ENCODE measurements at regions not wholly inside any gene's neighbourhood (a gene's known extent, or its start where the extent isn't known, plus 50 kb on each side); places are given as distances from the start of the nearest gene placed in this dataset.

DNA sequence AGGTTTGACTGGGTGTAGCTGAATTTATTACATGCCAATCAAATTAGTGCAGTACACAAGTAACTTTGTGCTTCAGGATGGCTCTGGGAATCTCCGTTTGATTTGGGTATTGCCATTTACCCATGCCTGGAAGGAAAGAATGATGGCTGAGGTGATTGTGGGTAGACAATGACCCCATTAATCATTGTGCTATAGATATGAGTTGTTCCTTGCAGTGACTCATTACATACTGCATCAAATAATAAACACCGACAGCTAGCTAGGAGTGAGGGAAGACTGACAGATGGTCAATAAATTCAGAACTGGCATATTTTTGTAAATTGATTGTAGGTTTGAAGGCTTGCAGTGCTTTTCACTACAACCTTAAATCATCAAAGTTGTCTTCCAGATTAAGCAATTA is 1069.5 kb downstream of the DIAPH3 start:
- TF ChIP-seq RARB (CRISPR knock-in tag; IDR thresholded peaks at IDR 0.05) (no peak), TOX (CRISPR knock-in tag; IDR thresholded peaks at IDR 0.05; ENCODE audit: borderline replicate concordance) (no peak), ZFP3 (CRISPR knock-in tag; IDR thresholded peaks at IDR 0.05) (no peak), ARNTL (CRISPR knock-in tag; IDR thresholded peaks at IDR 0.05; ENCODE audit: borderline replicate concordance, low read depth) (no peak), ZFP30 (CRISPR knock-in tag; IDR thresholded peaks at IDR 0.05) (no peak), ESRRG (CRISPR knock-in tag; IDR thresholded peaks at IDR 0.05) (no peak), PPARA (CRISPR knock-in tag; IDR thresholded peaks at IDR 0.05; ENCODE audit: borderline replicate concordance) (no peak), GLIS3 (CRISPR knock-in tag; IDR thresholded peaks at IDR 0.05) (no peak), ISL1 (CRISPR knock-in tag; IDR thresholded peaks at IDR 0.05) (no peak)
- TF ChIP-seq, protein P1, sequence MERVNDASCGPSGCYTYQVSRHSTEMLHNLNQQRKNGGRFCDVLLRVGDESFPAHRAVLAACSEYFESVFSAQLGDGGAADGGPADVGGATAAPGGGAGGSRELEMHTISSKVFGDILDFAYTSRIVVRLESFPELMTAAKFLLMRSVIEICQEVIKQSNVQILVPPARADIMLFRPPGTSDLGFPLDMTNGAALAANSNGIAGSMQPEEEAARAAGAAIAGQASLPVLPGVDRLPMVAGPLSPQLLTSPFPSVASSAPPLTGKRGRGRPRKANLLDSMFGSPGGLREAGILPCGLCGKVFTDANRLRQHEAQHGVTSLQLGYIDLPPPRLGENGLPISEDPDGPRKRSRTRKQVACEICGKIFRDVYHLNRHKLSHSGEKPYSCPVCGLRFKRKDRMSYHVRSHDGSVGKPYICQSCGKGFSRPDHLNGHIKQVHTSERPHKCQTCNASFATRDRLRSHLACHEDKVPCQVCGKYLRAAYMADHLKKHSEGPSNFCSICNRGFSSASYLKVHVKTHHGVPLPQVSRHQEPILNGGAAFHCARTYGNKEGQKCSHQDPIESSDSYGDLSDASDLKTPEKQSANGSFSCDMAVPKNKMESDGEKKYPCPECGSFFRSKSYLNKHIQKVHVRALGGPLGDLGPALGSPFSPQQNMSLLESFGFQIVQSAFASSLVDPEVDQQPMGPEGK (CRISPR knock-in tag; IDR thresholded peaks at IDR 0.05; ENCODE audit: borderline replicate concordance), result no peak
- TF ChIP-seq, protein P2, sequence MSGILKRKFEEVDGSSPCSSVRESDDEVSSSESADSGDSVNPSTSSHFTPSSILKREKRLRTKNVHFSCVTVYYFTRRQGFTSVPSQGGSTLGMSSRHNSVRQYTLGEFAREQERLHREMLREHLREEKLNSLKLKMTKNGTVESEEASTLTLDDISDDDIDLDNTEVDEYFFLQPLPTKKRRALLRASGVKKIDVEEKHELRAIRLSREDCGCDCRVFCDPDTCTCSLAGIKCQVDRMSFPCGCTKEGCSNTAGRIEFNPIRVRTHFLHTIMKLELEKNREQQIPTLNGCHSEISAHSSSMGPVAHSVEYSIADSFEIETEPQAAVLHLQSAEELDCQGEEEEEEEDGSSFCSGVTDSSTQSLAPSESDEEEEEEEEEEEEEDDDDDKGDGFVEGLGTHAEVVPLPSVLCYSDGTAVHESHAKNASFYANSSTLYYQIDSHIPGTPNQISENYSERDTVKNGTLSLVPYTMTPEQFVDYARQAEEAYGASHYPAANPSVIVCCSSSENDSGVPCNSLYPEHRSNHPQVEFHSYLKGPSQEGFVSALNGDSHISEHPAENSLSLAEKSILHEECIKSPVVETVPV (CRISPR knock-in tag; IDR thresholded peaks at IDR 0.05), result no peak

Measured in SK-N-SH treated with all-trans-retinoic acid at 6 μM for 48 hours (cell line).